Erythroblast (primary cell): ENCODE measurements at regions not wholly inside any gene's neighbourhood (a gene's known extent, or its start where the extent isn't known, plus 50 kb on each side); places are given as distances from the start of the nearest gene placed in this dataset.

Source experiments
- GATA1 ChIP-seq: IDR thresholded peaks from 2 replicates; pipeline ENCODE4 v1.6.1; 2011; ENCODE audit warnings: low read depth, mild to moderate bottlenecking, control low read depth, low read length, moderate library complexity
- POLR2A ChIP-seq: IDR thresholded peaks from 2 replicates; pipeline ENCODE4 v1.6.1; 2011; ENCODE audit warnings: mild to moderate bottlenecking, low read length

DNA sequence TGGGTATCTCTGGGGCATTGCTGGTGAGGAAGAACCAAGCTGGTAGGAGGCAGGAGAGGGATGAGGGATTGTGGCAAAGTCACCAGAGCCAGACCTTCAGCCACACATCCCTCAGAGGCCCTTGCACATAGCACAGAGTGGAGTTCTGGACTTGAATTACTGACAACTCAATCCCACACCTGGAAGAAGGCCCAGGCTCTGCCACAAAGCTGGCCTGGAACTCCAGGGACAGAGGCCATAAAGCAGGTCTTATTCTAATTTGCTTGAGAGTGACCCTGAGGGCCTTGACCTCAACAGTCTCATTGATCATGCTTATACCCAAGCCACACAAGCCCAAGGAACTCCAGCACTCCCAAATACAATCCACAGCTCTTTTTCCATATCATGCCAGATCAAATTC, 486.2 kb upstream of the ZMIZ1 start:
- TF ChIP-seq POLR2A (no peak), GATA1 (no peak)
